Suprapubic skin (tissue), 4 donors: ENCODE measurements at regions not wholly inside any gene's neighbourhood (a gene's known extent, or its start where the extent isn't known, plus 50 kb on each side); places are given as distances from the start of the nearest gene placed in this dataset.

Experiments used
- DNase-seq, 2 donors: peaks; one replicate each; pipeline ENCODE4 v3.0.0-alpha.2; 2019; ENCODE audit warnings: low spot score in 2 of 2
- H3K27ac ChIP-seq: fragments of 200-600 bp; sonication (generic); one replicate; pipeline ENCODE4 v1.5.1; 2019
- H3K27me3 ChIP-seq: fragments of 200-600 bp; sonication (generic); one replicate; pipeline ENCODE4 v1.5.1; 2019
- H3K36me3 ChIP-seq: fragments of 200-600 bp; sonication (generic); one replicate; pipeline ENCODE4 v1.5.1; 2019
- H3K4me1 ChIP-seq: fragments of 200-600 bp; sonication (generic); one replicate; pipeline ENCODE4 v1.5.1; 2019
- H3K4me3 ChIP-seq: fragments of 200-600 bp; sonication (generic); one replicate; pipeline ENCODE4 v1.5.1; 2019; ENCODE audit warnings: mild to moderate bottlenecking
- H3K9me3 ChIP-seq: fragments of 200-600 bp; sonication (generic); one replicate; pipeline ENCODE4 v1.5.1; 2019
- CTCF ChIP-seq, 2 donors: fragments of 200-600 bp in 1 of 2; fragments of 450-650 bp in 1 of 2; sonication (generic) in 1 of 2; IDR thresholded peaks; one replicate each; pipeline ENCODE4 v1.5.1; 2016 to 2019; ENCODE audit warnings: antibody characterized with exemption in 2 of 2, mild to moderate bottlenecking in 1 of 2, moderate library complexity in 1 of 2
- EP300 ChIP-seq: sonication (generic); formaldehyde crosslinking; IDR thresholded peaks from one replicate; pipeline ENCODE4 v1.6.1; 2017; ENCODE audit warnings: antibody characterized with exemption
- POLR2A ChIP-seq, 2 donors: fragments of 450-650 bp; IDR thresholded peaks; one replicate each; pipeline ENCODE4 v1.6.1; 2017; ENCODE audit warnings: antibody characterized with exemption in 2 of 2, mild to moderate bottlenecking in 2 of 2, moderate library complexity in 2 of 2
- POLR2AphosphoS5 ChIP-seq, 3 donors: sonication (generic); formaldehyde crosslinking; IDR thresholded peaks; one replicate each; pipeline ENCODE4 v1.6.1; 2017; ENCODE audit warnings: antibody characterized with exemption in 3 of 3
- WGBS: methylation state at CpG from one replicate; pipeline ENCODE4 v1.1.5; 2018; 5-methylcytosine and 5-hydroxymethylcytosine counted together

GRCh38 chr2:7573166-7573825, 656.1 kb downstream of the RNF144A start:
- no peak for TF ChIP-seq POLR2A (IDR thresholded peaks at IDR 0.05)
- TF ChIP-seq CTCF (IDR thresholded peaks at IDR 0.05), result no peak
- TF ChIP-seq EP300, result no peak
- no peak for TF ChIP-seq POLR2AphosphoS5 (IDR thresholded peaks at IDR 0.05)
- H3K27me3 ChIP-seq, result no peaks in the 10 kb centered on the region
- H3K27ac ChIP-seq, result no peak overlapping the region
- H3K36me3 ChIP-seq, result no peaks in the 10 kb centered on the region
- WGBS, result 63% methylated on average over 6 of the region's 6 CpGs
- peaks cover 11% of the 10 kb centered on the region for H3K9me3 ChIP-seq
- no peaks in the 10 kb centered on the region for H3K4me1 ChIP-seq
- H3K4me3 ChIP-seq, result no peak overlapping the region
- no peak for DNase-seq

- Histone ChIP-seq H3K4me3 (no peak overlapping the region), H3K4me1 (no peaks in the 10 kb centered on the region), H3K27me3 (no peaks in the 10 kb centered on the region), H3K9me3 (peaks cover 11% of the 10 kb centered on the region), H3K27ac (no peak overlapping the region), H3K36me3 (no peaks in the 10 kb centered on the region)
- TF ChIP-seq CTCF (IDR thresholded peaks at IDR 0.05) (no peak), POLR2A (IDR thresholded peaks at IDR 0.05) (no peak), EP300 (no peak), POLR2AphosphoS5 (IDR thresholded peaks at IDR 0.05) (no peak)
- WGBS, result 84% methylated on average over 4 of the region's 4 CpGs
- DNase-seq, result no peak
These were observed 657.2 kb downstream of the RNF144A start for GRCh38 chr2:7574385-7574784.

- no peak overlapping the region for H3K4me3 ChIP-seq
- no peak for DNase-seq
- no peak overlapping the region for H3K27ac ChIP-seq
- 90% methylated on average over 1 of the region's 1 CpG for WGBS
- no peaks in the 10 kb centered on the region for H3K36me3 ChIP-seq
- H3K4me1 ChIP-seq, result no peaks in the 10 kb centered on the region
- H3K27me3 ChIP-seq, result no peaks in the 10 kb centered on the region
- H3K9me3 ChIP-seq, result peaks cover 11% of the 10 kb centered on the region
- TF ChIP-seq CTCF (IDR thresholded peaks at IDR 0.05) (no peak), POLR2A (IDR thresholded peaks at IDR 0.05) (no peak), EP300 (no peak), POLR2AphosphoS5 (IDR thresholded peaks at IDR 0.05) (no peak)
These were observed 660.6 kb downstream of the RNF144A start for GRCh38 chr2:7577769-7578168.

GRCh38 chr2:7584017-7584416, 666.8 kb downstream of the RNF144A start:
- H3K27me3 ChIP-seq, result no peaks in the 10 kb centered on the region
- DNase-seq, result no peak
- no peak overlapping the region for H3K27ac ChIP-seq
- no peaks in the 10 kb centered on the region for H3K36me3 ChIP-seq
- TF ChIP-seq CTCF (IDR thresholded peaks at IDR 0.05) (no peak), POLR2A (IDR thresholded peaks at IDR 0.05) (no peak), EP300 (no peak), POLR2AphosphoS5 (IDR thresholded peaks at IDR 0.05) (no peak)
- H3K4me3 ChIP-seq, result no peak overlapping the region
- H3K4me1 ChIP-seq, result no peaks in the 10 kb centered on the region
- H3K9me3 ChIP-seq, result no peaks in the 10 kb centered on the region

- TF ChIP-seq POLR2AphosphoS5 (IDR thresholded peaks at IDR 0.05), result no peak
- TF ChIP-seq POLR2A (IDR thresholded peaks at IDR 0.05), result no peak
- TF ChIP-seq CTCF (IDR thresholded peaks at IDR 0.05), result no peak
- TF ChIP-seq EP300, result no peak
- 90% methylated on average over 4 of the region's 4 CpGs for WGBS
- H3K36me3 ChIP-seq, result no peaks in the 10 kb centered on the region
These were observed 669.7 kb downstream of the RNF144A start for GRCh38 chr2:7586898-7587297.

More at GRCh38 chr2:7586898-7587297, 669.7 kb downstream of the RNF144A start:
- H3K27me3 ChIP-seq, result no peaks in the 10 kb centered on the region
- H3K4me3 ChIP-seq, result no peak overlapping the region
- no peaks in the 10 kb centered on the region for H3K4me1 ChIP-seq
- H3K27ac ChIP-seq, result no peak overlapping the region
- no peaks in the 10 kb centered on the region for H3K9me3 ChIP-seq
- no peak for DNase-seq
